ENCODE measurements at regions not wholly inside any gene's neighbourhood (a gene's known extent, or its start where the extent isn't known, plus 50 kb on each side); places are given as distances from the start of the nearest gene placed in this dataset.
"Not testable (repeated sequence)": the region's sequence is repeated elsewhere in the genome, so short reads cannot be mapped to it uniquely, and the experiment has no call there.

GRCh38 chr6:102798636-102799035 is 1405.1 kb downstream of the GRIK2 start:
- DNase-seq (ENCODE audit: low read depth) = no peak

- no peak for DNase-seq (ENCODE audit: low read depth)
These were observed 1400.2 kb downstream of the GRIK2 start for GRCh38 chr6:102793752-102794151.

GRCh38 chr6:102774326-102774725 is 1380.8 kb downstream of the GRIK2 start:
- no peak for DNase-seq (ENCODE audit: low read depth)

- DNase-seq (ENCODE audit: low read depth) = no peak
These were observed 1380.1 kb downstream of the GRIK2 start for GRCh38 chr6:102773636-102774035.

- DNase-seq (ENCODE audit: low read depth) = peak; percentile 0
These were observed 1373.5 kb downstream of the GRIK2 start for GRCh38 chr6:102766963-102767362.

GRCh38 chr6:102764317-102764716 is 1370.8 kb downstream of the GRIK2 start:
- no peak for DNase-seq (ENCODE audit: low read depth)

GRCh38 chr6:102763891-102764290 is 1370.4 kb downstream of the GRIK2 start:
- no peak for DNase-seq (ENCODE audit: low read depth)

- no peak for DNase-seq (ENCODE audit: low read depth)
These were observed 1368.4 kb downstream of the GRIK2 start for GRCh38 chr6:102761872-102762271.

- no peak for DNase-seq (ENCODE audit: low read depth)
These were observed 1365.9 kb downstream of the GRIK2 start for GRCh38 chr6:102759415-102759814.

- DNase-seq (ENCODE audit: low read depth) = not testable (repeated sequence)
These were observed 1365.0 kb downstream of the GRIK2 start for GRCh38 chr6:102758536-102758935.

GRCh38 chr6:102749210-102749971 is 1355.9 kb downstream of the GRIK2 start:
- DNase-seq (ENCODE audit: low read depth) = no peak

- no peak for DNase-seq (ENCODE audit: low read depth)
These were observed 1353.4 kb downstream of the GRIK2 start for GRCh38 chr6:102746941-102747340.

GRCh38 chr6:102742754-102743356 is 1349.3 kb downstream of the GRIK2 start:
- no peak for DNase-seq (ENCODE audit: low read depth)

GRCh38 chr6:102742028-102742427 is 1348.5 kb downstream of the GRIK2 start:
- no peak for DNase-seq (ENCODE audit: low read depth)

- DNase-seq (ENCODE audit: low read depth) = no peak
These were observed 1343.4 kb downstream of the GRIK2 start for GRCh38 chr6:102736941-102737368.

- DNase-seq (ENCODE audit: low read depth) = no peak
These were observed 1339.4 kb downstream of the GRIK2 start for GRCh38 chr6:102732898-102733297.

GRCh38 chr6:102722086-102722485 is 1328.6 kb downstream of the GRIK2 start:
- not testable (repeated sequence) for DNase-seq (ENCODE audit: low read depth)

GRCh38 chr6:102717737-102718456 is 1324.4 kb downstream of the GRIK2 start:
- DNase-seq (ENCODE audit: low read depth) = no peak

GRCh38 chr6:102717252-102717651 is 1323.7 kb downstream of the GRIK2 start:
- DNase-seq (ENCODE audit: low read depth) = no peak

GRCh38 chr6:102701019-102701418 is 1307.5 kb downstream of the GRIK2 start:
- DNase-seq (ENCODE audit: low read depth) = no peak

- DNase-seq (ENCODE audit: low read depth) = no peak
These were observed 1293.0 kb downstream of the GRIK2 start for GRCh38 chr6:102686461-102686860.

- no peak for DNase-seq (ENCODE audit: low read depth)
These were observed 1286.9 kb downstream of the GRIK2 start for GRCh38 chr6:102680413-102680812.

- no peak for DNase-seq (ENCODE audit: low read depth)
These were observed 1286.4 kb downstream of the GRIK2 start for GRCh38 chr6:102679865-102680264.
